GM11168 (cell line): ENCODE measurements at regions not wholly inside any gene's neighbourhood (a gene's known extent, or its start where the extent isn't known, plus 50 kb on each side); places are given as distances from the start of the nearest gene placed in this dataset.
"Not testable (repeated sequence)": the region's sequence is repeated elsewhere in the genome, so short reads cannot be mapped to it uniquely, and the experiment has no call there.

ENCODE experiments used
- in situ Hi-C: fragments of 300-500 bp; cut with MboI; formaldehyde crosslinking; loops from one replicate; pipeline ENCODE4 v1.12.0; 2022; ENCODE audit warnings: low sequenced_read_pairs; ENCODE audit not compliant: unreplicated experiment

GRCh38 chr2:56017784-56018183, 94.2 kb upstream of the EFEMP1 start:
- in situ Hi-C loops: no loop called here

- in situ Hi-C loops: no loop called here
Measured at GRCh38 chr2:56018267-56018666, 94.7 kb upstream of the EFEMP1 start.

GRCh38 chr2:56021136-56021474, 97.5 kb upstream of the EFEMP1 start:
- in situ Hi-C loops: no loop called here

GRCh38 chr2:56021579-56021978, 98.0 kb upstream of the EFEMP1 start:
- in situ Hi-C loops: no loop called here

- in situ Hi-C loops: no loop called here
Measured at GRCh38 chr2:56025469-56026193, 102.0 kb upstream of the EFEMP1 start.

GRCh38 chr2:56026828-56027227, 103.2 kb upstream of the EFEMP1 start:
- in situ Hi-C loops: no loop called here

- in situ Hi-C loops: no loop called here
Measured at GRCh38 chr2:56030062-56030461, 106.5 kb upstream of the EFEMP1 start.

- in situ Hi-C loops: no loop called here
Measured at GRCh38 chr2:56030901-56031300, 107.3 kb upstream of the EFEMP1 start.

- in situ Hi-C loops: no loop called here
Measured at GRCh38 chr2:56034258-56034657, 110.7 kb upstream of the EFEMP1 start.

- in situ Hi-C loops: no loop called here
Measured at GRCh38 chr2:56040189-56040588, 116.6 kb upstream of the EFEMP1 start.

GRCh38 chr2:56040834-56041233, 117.3 kb upstream of the EFEMP1 start:
- in situ Hi-C loops: no loop called here

GRCh38 chr2:56047136-56047535, 123.6 kb upstream of the EFEMP1 start:
- in situ Hi-C loops: no loop called here

GRCh38 chr2:56049233-56049845, 125.8 kb upstream of the EFEMP1 start:
- in situ Hi-C loops: no loop called here

GRCh38 chr2:56053679-56054078, 130.1 kb upstream of the EFEMP1 start:
- in situ Hi-C loops: no loop called here

GRCh38 chr2:56055405-56055804, 128.4 kb upstream of the CCDC85A start:
- in situ Hi-C loops: no loop called here

- in situ Hi-C loops: not testable (repeated sequence)
Measured at GRCh38 chr2:56061327-56061726, 122.5 kb upstream of the CCDC85A start.

GRCh38 chr2:56068746-56069145, 115.0 kb upstream of the CCDC85A start:
- in situ Hi-C loops: no loop called here

GRCh38 chr2:56077359-56077915, 106.4 kb upstream of the CCDC85A start:
- in situ Hi-C loops: no loop called here

GRCh38 chr2:56082665-56083064, 101.1 kb upstream of the CCDC85A start:
- in situ Hi-C loops: no loop called here

- in situ Hi-C loops: no loop called here
Measured at GRCh38 chr2:56084111-56084901, 99.5 kb upstream of the CCDC85A start.

GRCh38 chr2:56086336-56086735, 97.5 kb upstream of the CCDC85A start:
- in situ Hi-C loops: no loop called here
